PC-9 (cell line): ENCODE measurements at regions not wholly inside any gene's neighbourhood (a gene's known extent, or its start where the extent isn't known, plus 50 kb on each side); places are given as distances from the start of the nearest gene placed in this dataset.

Experiments used
- BruUV-seq: library from RNA; stranded (reverse); fragments of 400-500 nt; replicated peaks from 2 replicates; lab custom pipeline; 2021; lab: Mats Ljungman, UMichigan
- CTCF ChIA-PET: fragments of 300-600 bp; sonication (Branson Sonifier 250); formaldehyde crosslinking; loops from one replicate; lab custom pipeline; 2022; ENCODE audit warnings: antibody characterized with exemption; lab: Charles Lee
- POLR2A ChIA-PET: fragments of 300-600 bp; sonication (Branson Sonifier 250); formaldehyde crosslinking; loops from one replicate; lab custom pipeline; 2022; ENCODE audit warnings: antibody characterized with exemption; ENCODE audit not compliant: unreplicated experiment; lab: Charles Lee
- DNase-seq, 2 experiments: peaks; one replicate each; pipeline versions ENCODE4 v3.0.0 to v3.0.0-alpha.2; 2015 to 2022; ENCODE audit warnings: mixed read lengths in 1 of 2
- H2AFZ ChIP-seq: fragments of 200-600 bp; sonication (generic); 2 replicates; pipeline ENCODE4 v1.8.1; 2017; ENCODE audit warnings: antibody characterized with exemption
- H3F3A ChIP-seq: fragments of 200-600 bp; sonication (generic); 2 replicates; pipeline ENCODE4 v1.8.1; 2017; ENCODE audit warnings: antibody characterized with exemption, mild to moderate bottlenecking, low read depth; ENCODE audit not compliant: insufficient read depth
- H3K27ac ChIP-seq: fragments of 200-600 bp; sonication (generic); 2 replicates; pipeline ENCODE4 v1.6.1; 2016; ENCODE audit warnings: mixed run types
- H3K27me3 ChIP-seq: fragments of 200-600 bp; sonication (generic); 2 replicates; pipeline ENCODE4 v1.6.1; 2016; ENCODE audit warnings: low read depth, mixed run types; ENCODE audit not compliant: insufficient read depth
- H3K36me3 ChIP-seq: fragments of 200-600 bp; sonication (generic); 2 replicates; pipeline ENCODE4 v1.6.1; 2016; ENCODE audit warnings: low read depth, mixed run types
- H3K4me1 ChIP-seq: fragments of 200-600 bp; sonication (generic); replicated peaks from 2 replicates; pipeline ENCODE4 v1.6.1; 2016; ENCODE audit warnings: mixed run types; ENCODE audit not compliant: insufficient read depth
- H3K4me2 ChIP-seq: fragments of 200-600 bp; sonication (generic); 2 replicates; pipeline ENCODE4 v1.6.1; 2017; ENCODE audit warnings: mixed run types
- H3K4me3 ChIP-seq: fragments of 200-600 bp; sonication (generic); 2 replicates; pipeline ENCODE4 v1.6.1; 2016; ENCODE audit warnings: mixed run types
- H3K79me2 ChIP-seq: fragments of 200-600 bp; sonication (generic); 2 replicates; pipeline ENCODE4 v1.6.1; 2017; ENCODE audit warnings: low read depth, mixed run types
- H3K9me2 ChIP-seq: fragments of 200-600 bp; sonication (generic); 2 replicates; pipeline ENCODE4 v1.8.1; 2017; ENCODE audit warnings: mild to moderate bottlenecking; ENCODE audit not compliant: insufficient read depth
- H3K9me3 ChIP-seq: fragments of 200-600 bp; sonication (generic); 2 replicates; pipeline ENCODE4 v1.8.1; 2016; ENCODE audit warnings: low read depth; ENCODE audit not compliant: insufficient read depth
- H4K20me1 ChIP-seq: fragments of 200-600 bp; sonication (generic); 2 replicates; pipeline ENCODE4 v1.8.1; 2017; ENCODE audit not compliant: insufficient read depth
- CTCF ChIP-seq: fragments of 200-600 bp; sonication (generic); conservative IDR thresholded peaks from 2 replicates; pipeline ENCODE4 v1.6.1; 2017; ENCODE audit warnings: mixed run types, antibody characterized with exemption, mild to moderate bottlenecking, moderate library complexity
- EZH2 ChIP-seq: fragments of 200-600 bp; sonication (generic); IDR thresholded peaks from 2 replicates; pipeline ENCODE4 v1.8.0; 2017; ENCODE audit warnings: antibody characterized with exemption, low read depth
- intact Hi-C: fragments of 100-400 bp; cut with micrococcal nuclease; formaldehyde crosslinking; loops from one replicate; pipeline ENCODE4 v1.10.0; 2022; ENCODE audit not compliant: unreplicated experiment

- Histone ChIP-seq H3K9me3 (no peaks in the 10 kb centered on the region; the same call in 1 of the 2 replicates), H3K4me3 (no peak overlapping the region), H4K20me1 (no peaks in the 10 kb centered on the region), H3K4me1 (no peaks in the 10 kb centered on the region), H2AFZ (no peak overlapping the region), H3K79me2 (no peaks in the 10 kb centered on the region), H3F3A (no peaks in the 10 kb centered on the region), H3K27ac (no peak overlapping the region), H3K4me2 (no peak overlapping the region), H3K9me2 (no peaks in the 10 kb centered on the region; the same call in 1 of the 2 replicates), H3K27me3 (no peaks in the 10 kb centered on the region), H3K36me3 (no peaks in the 10 kb centered on the region)
- TF ChIP-seq CTCF (no peak), EZH2 (no peak)
- intact Hi-C loops: no loop called here
- ChIA-PET CTCF (no interaction called here), POLR2A (no interaction called here)
- no TSS peak for BruUV-seq
- DNase-seq: no peak
Measured at GRCh38 chr3:157637866-157638265, 134.7 kb upstream of the VEPH1 start.

GRCh38 chr3:157633241-157633640, 130.0 kb upstream of the VEPH1 start:
- H4K20me1 ChIP-seq: no peaks in the 10 kb centered on the region
- H3K4me3 ChIP-seq: no peak overlapping the region
- POLR2A ChIA-PET: no interaction called here
- no peak overlapping the region for H3K4me2 ChIP-seq
- no peaks in the 10 kb centered on the region for H3K27me3 ChIP-seq
- H3K9me3 ChIP-seq: no peaks in the 10 kb centered on the region; the same call in 1 of the 2 replicates
- TF ChIP-seq CTCF: no peak
- TF ChIP-seq EZH2: no peak
- no TSS peak for BruUV-seq
- H2AFZ ChIP-seq: no peak overlapping the region
- CTCF ChIA-PET: no interaction called here
- no peak for DNase-seq
- H3K9me2 ChIP-seq: no peaks in the 10 kb centered on the region
- intact Hi-C loops: no loop called here
- no peaks in the 10 kb centered on the region for H3F3A ChIP-seq
- H3K36me3 ChIP-seq: no peaks in the 10 kb centered on the region
- no peaks in the 10 kb centered on the region for H3K4me1 ChIP-seq
- no peak overlapping the region for H3K27ac ChIP-seq
- no peaks in the 10 kb centered on the region for H3K79me2 ChIP-seq

- Histone ChIP-seq H4K20me1 (no peaks in the 10 kb centered on the region), H2AFZ (no peak overlapping the region), H3K27ac (no peak overlapping the region), H3K79me2 (no peaks in the 10 kb centered on the region), H3K36me3 (no peaks in the 10 kb centered on the region), H3K27me3 (no peaks in the 10 kb centered on the region), H3K4me2 (no peak overlapping the region), H3F3A (no peaks in the 10 kb centered on the region), H3K4me3 (no peak overlapping the region), H3K9me3 (no peaks in the 10 kb centered on the region), H3K4me1 (no peaks in the 10 kb centered on the region; the same call in 1 of the 2 replicates), H3K9me2 (no peaks in the 10 kb centered on the region)
- intact Hi-C loops: no loop called here
- no TSS peak for BruUV-seq
- TF ChIP-seq CTCF (no peak), EZH2 (no peak)
- DNase-seq: no peak
- ChIA-PET CTCF (no interaction called here), POLR2A (interaction anchor here (0.7 kb wide), 1 partner anchor 281 kb away, joined by 13 read pairs; no protein-coding TSS in a partner anchor)
Measured at GRCh38 chr3:157632075-157632474, 128.9 kb upstream of the VEPH1 start.
